DND-41 (cell line): ENCODE measurements at regions not wholly inside any gene's neighbourhood (a gene's known extent, or its start where the extent isn't known, plus 50 kb on each side); places are given as distances from the start of the nearest gene placed in this dataset.
A peak's percentile ranks its signal among the peaks of the same experiment; 100 is the strongest.

Experiments
- ATAC-seq: fragments of 200-7000 bp; cut with Tn5 transposase; 3 replicates; pipeline ENCODE4 v1.9.1; 2021; ENCODE audit warnings: low read depth; ENCODE audit not compliant: insufficient read depth
- DNase-seq: peaks from one replicate; pipeline ENCODE4 v3.0.0-alpha.2; 2020
- H2AFZ ChIP-seq: 2 replicates; pipeline ENCODE4 v1.6.0; 2012; ENCODE audit warnings: low read depth, low read length
- H3K27ac ChIP-seq: 2 replicates; pipeline ENCODE4 v1.5.1; 2012; ENCODE audit warnings: low read length, inconsistent platforms
- H3K27me3 ChIP-seq: fragments of 200-600 bp; sonication (generic); 2 replicates; pipeline ENCODE4 v1.6.0; 2012; ENCODE audit warnings: low read length, mild to moderate bottlenecking, inconsistent platforms; ENCODE audit not compliant: insufficient read depth, poor library complexity
- H3K36me3 ChIP-seq: 2 replicates; pipeline ENCODE4 v1.5.1; 2012; ENCODE audit warnings: low read length, inconsistent platforms; ENCODE audit not compliant: insufficient read depth
- H3K4me1 ChIP-seq: 2 replicates; pipeline ENCODE4 v1.5.1; 2012; ENCODE audit warnings: mild to moderate bottlenecking, low read length; ENCODE audit not compliant: insufficient read depth
- H3K4me2 ChIP-seq: 2 replicates; pipeline ENCODE4 v1.6.0; 2012; ENCODE audit warnings: mild to moderate bottlenecking, moderate library complexity, low read length, inconsistent platforms; ENCODE audit not compliant: insufficient read depth
- H3K4me3 ChIP-seq, 2 experiments: fragments of 200-600 bp in 1 of 2; shearing (Covaris generic) in 1 of 2; 2 replicates each; pipeline ENCODE4 v1.5.1; 2012 to 2016; ENCODE audit warnings: inconsistent platforms in 2 of 2, low read length in 2 of 2, mild to moderate bottlenecking in 2 of 2, low read depth in 1 of 2, moderate library complexity in 1 of 2
- H3K79me2 ChIP-seq: 2 replicates; pipeline ENCODE4 v1.6.0; 2012; ENCODE audit warnings: low read length, inconsistent platforms; ENCODE audit not compliant: insufficient read depth
- H3K9ac ChIP-seq: 2 replicates; pipeline ENCODE4 v1.6.0; 2012; ENCODE audit warnings: low read depth, mild to moderate bottlenecking, inconsistent platforms, low read length, moderate library complexity
- H3K9me3 ChIP-seq: 2 replicates; pipeline ENCODE4 v1.5.1; 2012; ENCODE audit warnings: low read length, moderate library complexity, mild to moderate bottlenecking, inconsistent platforms; ENCODE audit not compliant: insufficient read depth, severe bottlenecking
- H4K20me1 ChIP-seq: 2 replicates; pipeline ENCODE4 v1.6.0; 2012; ENCODE audit warnings: low read length; ENCODE audit not compliant: insufficient read depth
- CTCF ChIP-seq: IDR thresholded peaks from 2 replicates; pipeline ENCODE4 v1.5.1; 2012; ENCODE audit warnings: borderline replicate concordance, low read length, moderate library complexity, mild to moderate bottlenecking; ENCODE audit not compliant: poor library complexity, severe bottlenecking; ENCODE audit errors: extremely low read depth
- EZH2 ChIP-seq: IDR thresholded peaks from 3 replicates; pipeline ENCODE4 v1.6.1; 2012; ENCODE audit warnings: borderline replicate concordance, low read depth, mild to moderate bottlenecking, moderate library complexity, low read length, inconsistent platforms; ENCODE audit not compliant: severe bottlenecking

GRCh38 chr22:49026494-49027367 is 800.9 kb downstream of the BRD1 start:
- TF ChIP-seq CTCF = peak; percentile 44
- TF ChIP-seq EZH2 = no peak
- no peak overlapping the region for H3K4me2 ChIP-seq
- DNase-seq (no peak), ATAC-seq (no peak)
- H3K4me1 ChIP-seq = no peaks in the 10 kb centered on the region
- H3K4me3 ChIP-seq = no peak overlapping the region
- H3K79me2 ChIP-seq = no peaks in the 10 kb centered on the region
- no peaks in the 10 kb centered on the region for H3K36me3 ChIP-seq
- no peak overlapping the region for H3K27ac ChIP-seq
- H2AFZ ChIP-seq = no peak overlapping the region
- no peak overlapping the region for H3K9ac ChIP-seq
- H3K9me3 ChIP-seq = no peaks in the 10 kb centered on the region
- H3K27me3 ChIP-seq = no peaks in the 10 kb centered on the region
- H4K20me1 ChIP-seq = no peaks in the 10 kb centered on the region; the same call in 1 of the 2 replicates

- Histone ChIP-seq H3K9me3 (no peaks in the 10 kb centered on the region), H3K9ac (no peak overlapping the region), H2AFZ (no peak overlapping the region), H3K4me1 (no peaks in the 10 kb centered on the region), H3K36me3 (no peaks in the 10 kb centered on the region), H4K20me1 (no peaks in the 10 kb centered on the region; the same call in 1 of the 2 replicates), H3K79me2 (no peaks in the 10 kb centered on the region), H3K27me3 (no peaks in the 10 kb centered on the region), H3K4me3 (no peak overlapping the region), H3K4me2 (no peak overlapping the region), H3K27ac (no peak overlapping the region)
- ATAC-seq (no peak), DNase-seq (no peak)
- TF ChIP-seq CTCF = no peak
- no peak for TF ChIP-seq EZH2
These were observed 801.7 kb downstream of the BRD1 start for GRCh38 chr22:49025791-49026493.

- DNase-seq (no peak), ATAC-seq (no peak)
- no peak overlapping the region for H2AFZ ChIP-seq
- H3K27me3 ChIP-seq = no peaks in the 10 kb centered on the region
- TF ChIP-seq EZH2 = no peak
- TF ChIP-seq CTCF = no peak
- H3K27ac ChIP-seq = no peak overlapping the region
- no peaks in the 10 kb centered on the region for H3K36me3 ChIP-seq
- no peak overlapping the region for H3K4me3 ChIP-seq
- H3K9ac ChIP-seq = no peak overlapping the region
- no peaks in the 10 kb centered on the region for H3K9me3 ChIP-seq
- H3K4me1 ChIP-seq = no peaks in the 10 kb centered on the region
- no peaks in the 10 kb centered on the region; the same call in 1 of the 2 replicates for H4K20me1 ChIP-seq
- H3K4me2 ChIP-seq = no peak overlapping the region
- no peaks in the 10 kb centered on the region for H3K79me2 ChIP-seq
These were observed 802.8 kb downstream of the BRD1 start for GRCh38 chr22:49024775-49025440.
